Neural cell (in vitro differentiated cells): ENCODE measurements at regions not wholly inside any gene's neighbourhood (a gene's known extent, or its start where the extent isn't known, plus 50 kb on each side); places are given as distances from the start of the nearest gene placed in this dataset.

Experiments
- H2AFZ ChIP-seq: fragments of 200-600, 300-800 bp; sonication (generic), shearing (Covaris generic); 2 replicates; pipeline ENCODE4 v1.6.0; 2014; ENCODE audit warnings: low read depth, mild to moderate bottlenecking, antibody characterized with exemption, low read length, moderate library complexity
- H3F3A ChIP-seq: fragments of 200-600 bp; shearing (Covaris generic); 2 replicates; pipeline ENCODE4 v1.6.1; 2016; ENCODE audit warnings: mild to moderate bottlenecking, moderate library complexity, mixed read lengths, antibody characterized with exemption, low read length; ENCODE audit not compliant: insufficient read depth, poor library complexity, severe bottlenecking
- H3K27ac ChIP-seq: fragments of 200-600, 300-800 bp; sonication (generic), shearing (Covaris generic); 2 replicates; pipeline ENCODE4 v1.5.1; 2014; ENCODE audit warnings: mild to moderate bottlenecking, low read length, moderate library complexity
- H3K27me3 ChIP-seq: fragments of 300-800, 200-600 bp; sonication (generic), shearing (Covaris generic); 2 replicates; pipeline ENCODE4 v1.6.0; 2014; ENCODE audit warnings: mild to moderate bottlenecking, low read depth, low read length, moderate library complexity; ENCODE audit not compliant: insufficient read depth
- H3K36me3 ChIP-seq: fragments of 300-800, 200-600 bp; sonication (generic), shearing (Covaris generic); 2 replicates; pipeline ENCODE4 v1.5.1; 2014; ENCODE audit warnings: mild to moderate bottlenecking, antibody characterized with exemption, low read length, moderate library complexity; ENCODE audit not compliant: insufficient read depth
- H3K4me2 ChIP-seq: fragments of 300-800, 200-600 bp; sonication (generic), shearing (Covaris generic); 2 replicates; pipeline ENCODE4 v1.6.0; 2014; ENCODE audit warnings: mild to moderate bottlenecking, low read length
- H3K4me3 ChIP-seq: fragments of 300-800, 200-600 bp; sonication (generic), shearing (Covaris generic); 2 replicates; pipeline ENCODE4 v1.5.1; 2014; ENCODE audit warnings: mild to moderate bottlenecking, low read length, moderate library complexity
- H3K79me2 ChIP-seq: fragments of 200-600 bp; shearing (Covaris generic); replicated peaks from 2 replicates; pipeline ENCODE4 v1.6.0; 2014; ENCODE audit warnings: mild to moderate bottlenecking, low read length, moderate library complexity; ENCODE audit not compliant: insufficient read depth
- H3K9ac ChIP-seq: fragments of 300-800, 200-600 bp; sonication (generic), shearing (Covaris generic); 2 replicates; pipeline ENCODE4 v1.6.1; 2016; ENCODE audit warnings: mild to moderate bottlenecking, low read length, mixed read lengths
- H3K9me2 ChIP-seq: fragments of 200-600 bp; shearing (Covaris generic); 2 replicates; pipeline ENCODE4 v1.6.1; 2016; ENCODE audit warnings: mild to moderate bottlenecking, low read length, mixed read lengths; ENCODE audit not compliant: insufficient read depth
- H3K9me3 ChIP-seq: fragments of 200-600, 300-800 bp; sonication (generic), shearing (Covaris generic); 2 replicates; pipeline ENCODE4 v1.6.1; 2016; ENCODE audit warnings: mild to moderate bottlenecking, mixed run types, low read length, moderate library complexity, mixed read lengths
- H4K20me1 ChIP-seq: fragments of 200-600 bp; shearing (Covaris generic); 2 replicates; pipeline ENCODE4 v1.6.1; 2016; ENCODE audit warnings: mild to moderate bottlenecking, mixed run types; ENCODE audit not compliant: insufficient read depth
- EP300 ChIP-seq: fragments of 450-650 bp; conservative IDR thresholded peaks from 2 replicates; pipeline ENCODE4 v1.6.1; 2014; ENCODE audit warnings: antibody characterized with exemption, mild to moderate bottlenecking, moderate library complexity; ENCODE audit not compliant: poor library complexity, severe bottlenecking
- EZH2 ChIP-seq: fragments of 200-600, 300-800 bp; shearing (Covaris generic), sonication (generic); IDR thresholded peaks from 2 replicates; pipeline ENCODE4 v1.6.1; 2014; ENCODE audit warnings: antibody characterized with exemption, low read length, borderline replicate concordance, mild to moderate bottlenecking; ENCODE audit not compliant: insufficient read depth, poor library complexity, severe bottlenecking
- MXI1 ChIP-seq: fragments of 450-650 bp; conservative IDR thresholded peaks from 2 replicates; pipeline ENCODE4 v1.6.1; 2014; ENCODE audit warnings: antibody characterized with exemption, mild to moderate bottlenecking; ENCODE audit not compliant: poor library complexity, severe bottlenecking
- POLR2AphosphoS5 ChIP-seq: IDR thresholded peaks from 2 replicates; pipeline ENCODE4 v1.6.1; 2012
- RAD21 ChIP-seq: fragments of 450-650 bp; conservative IDR thresholded peaks from 2 replicates; pipeline ENCODE4 v1.6.1; 2014; ENCODE audit warnings: antibody characterized with exemption, mild to moderate bottlenecking, moderate library complexity
- SMC3 ChIP-seq: fragments of 450-650 bp; conservative IDR thresholded peaks from 2 replicates; pipeline ENCODE4 v1.6.1; 2014; ENCODE audit warnings: antibody characterized with exemption, mild to moderate bottlenecking, moderate library complexity; ENCODE audit not compliant: poor library complexity
- TAF1 ChIP-seq: IDR thresholded peaks from 2 replicates; pipeline ENCODE4 v1.6.1; 2012; ENCODE audit warnings: low read depth
- TF ChIP-seq, protein P1 (sequence below): IDR thresholded peaks from 2 replicates; pipeline ENCODE4 v1.6.1; 2012; ENCODE audit warnings: borderline replicate concordance
- TF ChIP-seq, protein P2 (sequence below): fragments of 450-650 bp; IDR thresholded peaks from 2 replicates; pipeline ENCODE4 v1.5.1; 2014; ENCODE audit warnings: antibody characterized with exemption, mild to moderate bottlenecking, moderate library complexity; ENCODE audit not compliant: poor library complexity, severe bottlenecking

GRCh38 chr16:48102083-48103008 is 53.4 kb downstream of the ABCC12 start:
- Histone ChIP-seq H3K4me2 (no peak overlapping the region), H4K20me1 (no peaks in the 10 kb centered on the region), H2AFZ (no peak overlapping the region), H3K9ac (no peak overlapping the region), H3K9me3 (no peaks in the 10 kb centered on the region), H3K79me2 (no peaks in the 10 kb centered on the region), H3K9me2 (no peaks in the 10 kb centered on the region), H3K4me3 (no peak overlapping the region), H3K27me3 (no peaks in the 10 kb centered on the region), H3F3A (no peaks in the 10 kb centered on the region), H3K27ac (no peak overlapping the region), H3K36me3 (no peaks in the 10 kb centered on the region)
- TF ChIP-seq POLR2AphosphoS5 = no peak
- TF ChIP-seq MXI1 = no peak
- no peak for TF ChIP-seq EZH2
- TF ChIP-seq, protein P1, sequence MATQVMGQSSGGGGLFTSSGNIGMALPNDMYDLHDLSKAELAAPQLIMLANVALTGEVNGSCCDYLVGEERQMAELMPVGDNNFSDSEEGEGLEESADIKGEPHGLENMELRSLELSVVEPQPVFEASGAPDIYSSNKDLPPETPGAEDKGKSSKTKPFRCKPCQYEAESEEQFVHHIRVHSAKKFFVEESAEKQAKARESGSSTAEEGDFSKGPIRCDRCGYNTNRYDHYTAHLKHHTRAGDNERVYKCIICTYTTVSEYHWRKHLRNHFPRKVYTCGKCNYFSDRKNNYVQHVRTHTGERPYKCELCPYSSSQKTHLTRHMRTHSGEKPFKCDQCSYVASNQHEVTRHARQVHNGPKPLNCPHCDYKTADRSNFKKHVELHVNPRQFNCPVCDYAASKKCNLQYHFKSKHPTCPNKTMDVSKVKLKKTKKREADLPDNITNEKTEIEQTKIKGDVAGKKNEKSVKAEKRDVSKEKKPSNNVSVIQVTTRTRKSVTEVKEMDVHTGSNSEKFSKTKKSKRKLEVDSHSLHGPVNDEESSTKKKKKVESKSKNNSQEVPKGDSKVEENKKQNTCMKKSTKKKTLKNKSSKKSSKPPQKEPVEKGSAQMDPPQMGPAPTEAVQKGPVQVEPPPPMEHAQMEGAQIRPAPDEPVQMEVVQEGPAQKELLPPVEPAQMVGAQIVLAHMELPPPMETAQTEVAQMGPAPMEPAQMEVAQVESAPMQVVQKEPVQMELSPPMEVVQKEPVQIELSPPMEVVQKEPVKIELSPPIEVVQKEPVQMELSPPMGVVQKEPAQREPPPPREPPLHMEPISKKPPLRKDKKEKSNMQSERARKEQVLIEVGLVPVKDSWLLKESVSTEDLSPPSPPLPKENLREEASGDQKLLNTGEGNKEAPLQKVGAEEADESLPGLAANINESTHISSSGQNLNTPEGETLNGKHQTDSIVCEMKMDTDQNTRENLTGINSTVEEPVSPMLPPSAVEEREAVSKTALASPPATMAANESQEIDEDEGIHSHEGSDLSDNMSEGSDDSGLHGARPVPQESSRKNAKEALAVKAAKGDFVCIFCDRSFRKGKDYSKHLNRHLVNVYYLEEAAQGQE = no peak
- TF ChIP-seq SMC3 = no peak
- TF ChIP-seq, protein P2, sequence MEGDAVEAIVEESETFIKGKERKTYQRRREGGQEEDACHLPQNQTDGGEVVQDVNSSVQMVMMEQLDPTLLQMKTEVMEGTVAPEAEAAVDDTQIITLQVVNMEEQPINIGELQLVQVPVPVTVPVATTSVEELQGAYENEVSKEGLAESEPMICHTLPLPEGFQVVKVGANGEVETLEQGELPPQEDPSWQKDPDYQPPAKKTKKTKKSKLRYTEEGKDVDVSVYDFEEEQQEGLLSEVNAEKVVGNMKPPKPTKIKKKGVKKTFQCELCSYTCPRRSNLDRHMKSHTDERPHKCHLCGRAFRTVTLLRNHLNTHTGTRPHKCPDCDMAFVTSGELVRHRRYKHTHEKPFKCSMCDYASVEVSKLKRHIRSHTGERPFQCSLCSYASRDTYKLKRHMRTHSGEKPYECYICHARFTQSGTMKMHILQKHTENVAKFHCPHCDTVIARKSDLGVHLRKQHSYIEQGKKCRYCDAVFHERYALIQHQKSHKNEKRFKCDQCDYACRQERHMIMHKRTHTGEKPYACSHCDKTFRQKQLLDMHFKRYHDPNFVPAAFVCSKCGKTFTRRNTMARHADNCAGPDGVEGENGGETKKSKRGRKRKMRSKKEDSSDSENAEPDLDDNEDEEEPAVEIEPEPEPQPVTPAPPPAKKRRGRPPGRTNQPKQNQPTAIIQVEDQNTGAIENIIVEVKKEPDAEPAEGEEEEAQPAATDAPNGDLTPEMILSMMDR = no peak
- no peak for TF ChIP-seq EP300
- TF ChIP-seq RAD21 = no peak
- TF ChIP-seq TAF1 = no peak

DNA sequence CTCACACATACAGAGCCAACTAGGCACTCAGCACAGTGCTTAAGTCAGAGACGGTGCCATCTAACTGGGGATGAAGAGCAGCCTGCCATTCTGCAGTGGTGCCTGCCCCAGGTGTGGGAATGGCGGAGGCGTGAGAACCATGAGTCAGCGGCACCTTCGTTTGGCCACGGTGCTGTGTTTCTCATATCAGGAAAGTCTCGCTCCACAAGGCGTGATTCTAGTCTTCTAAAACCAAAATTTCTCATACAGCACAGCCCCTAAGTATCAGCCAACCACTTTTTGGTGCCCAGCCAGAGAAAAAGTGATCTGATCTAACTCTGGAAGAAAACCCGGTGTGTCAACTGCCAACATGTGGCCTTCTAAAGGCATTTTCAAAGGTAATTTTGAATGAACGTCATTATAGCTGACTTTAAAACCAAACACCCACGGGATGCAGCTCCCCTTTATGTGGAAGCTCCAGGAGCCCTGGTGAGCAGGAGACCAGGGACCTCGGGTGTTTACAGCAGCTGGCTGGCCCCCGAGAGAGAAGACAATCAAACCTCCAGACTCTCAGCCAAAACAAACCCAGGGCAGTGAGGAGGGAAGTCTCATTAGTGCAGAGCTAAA is 54.6 kb downstream of the ABCC12 start:
- Histone ChIP-seq H3K4me2 (no peak overlapping the region), H3K9me3 (no peaks in the 10 kb centered on the region), H3K9ac (no peak overlapping the region), H2AFZ (no peak overlapping the region), H3K27ac (no peak overlapping the region), H3K9me2 (no peaks in the 10 kb centered on the region), H3K4me3 (no peak overlapping the region), H3K27me3 (no peaks in the 10 kb centered on the region), H3K36me3 (no peaks in the 10 kb centered on the region), H3F3A (no peaks in the 10 kb centered on the region), H3K79me2 (no peaks in the 10 kb centered on the region), H4K20me1 (no peaks in the 10 kb centered on the region)
- no peak for TF ChIP-seq EP300
- TF ChIP-seq MXI1 = no peak
- no peak for TF ChIP-seq RAD21
- TF ChIP-seq, protein P1 = no peak
- TF ChIP-seq TAF1 = no peak
- TF ChIP-seq SMC3 = no peak
- no peak for TF ChIP-seq POLR2AphosphoS5
- TF ChIP-seq EZH2 = no peak
- TF ChIP-seq, protein P2 = no peak
